HFFc6 (cell line): ENCODE measurements at regions not wholly inside any gene's neighbourhood (a gene's known extent, or its start where the extent isn't known, plus 50 kb on each side); places are given as distances from the start of the nearest gene placed in this dataset.

Experiments used
- DNase-seq: peaks from one replicate; pipeline ENCODE4 v3.0.0-alpha.2; 2018
- H3K27ac Mint-ChIP-seq: 2 replicates; pipeline ENCODE4 v1.8.0; 2020; ENCODE audit warnings: mild to moderate bottlenecking, mixed read lengths
- H3K27me3 Mint-ChIP-seq: 2 replicates; pipeline ENCODE4 v1.8.0; 2021; ENCODE audit warnings: mild to moderate bottlenecking, moderate library complexity, mixed read lengths; ENCODE audit not compliant: insufficient read depth
- H3K36me3 Mint-ChIP-seq: 2 replicates; pipeline ENCODE4 v1.8.0; 2021; ENCODE audit warnings: low read depth, mixed read lengths
- H3K4me1 Mint-ChIP-seq: 2 replicates; pipeline ENCODE4 v1.8.0; 2020; ENCODE audit warnings: low read depth, mixed read lengths
- H3K4me3 Mint-ChIP-seq: 2 replicates; pipeline ENCODE4 v1.8.0; 2020; ENCODE audit warnings: mild to moderate bottlenecking, moderate library complexity, mixed read lengths
- H3K9me3 Mint-ChIP-seq: 2 replicates; pipeline ENCODE4 v1.8.0; 2020; ENCODE audit warnings: mild to moderate bottlenecking, mixed read lengths
- CTCF ChIP-seq: fragments of 200-600 bp; sonication (generic); IDR thresholded peaks from 2 replicates; pipeline ENCODE4 v1.5.0; 2021; ENCODE audit warnings: antibody characterized with exemption, mild to moderate bottlenecking

GRCh38 chr12:74801625-74802024, 264.0 kb downstream of the ATXN7L3B start:
- no peaks in the 10 kb centered on the region for H3K9me3 Mint-ChIP-seq
- peaks cover 3% of the 10 kb centered on the region for H3K27me3 Mint-ChIP-seq
- DNase-seq = no peak
- H3K36me3 Mint-ChIP-seq = no peaks in the 10 kb centered on the region
- no peak overlapping the region for H3K4me3 Mint-ChIP-seq
- H3K4me1 Mint-ChIP-seq = no peaks in the 10 kb centered on the region
- H3K27ac Mint-ChIP-seq = no peak overlapping the region
- no peak for TF ChIP-seq CTCF

GRCh38 chr12:74816398-74817175, 279.0 kb downstream of the ATXN7L3B start:
- no peak for TF ChIP-seq CTCF
- peaks cover 3% of the 10 kb centered on the region; the same call in 1 of the 2 replicates for H3K27me3 Mint-ChIP-seq
- no peak for DNase-seq
- H3K4me3 Mint-ChIP-seq = no peak overlapping the region
- H3K9me3 Mint-ChIP-seq = peaks cover 5% of the 10 kb centered on the region
- H3K27ac Mint-ChIP-seq = no peak overlapping the region
- H3K4me1 Mint-ChIP-seq = no peaks in the 10 kb centered on the region
- no peaks in the 10 kb centered on the region for H3K36me3 Mint-ChIP-seq

DNA sequence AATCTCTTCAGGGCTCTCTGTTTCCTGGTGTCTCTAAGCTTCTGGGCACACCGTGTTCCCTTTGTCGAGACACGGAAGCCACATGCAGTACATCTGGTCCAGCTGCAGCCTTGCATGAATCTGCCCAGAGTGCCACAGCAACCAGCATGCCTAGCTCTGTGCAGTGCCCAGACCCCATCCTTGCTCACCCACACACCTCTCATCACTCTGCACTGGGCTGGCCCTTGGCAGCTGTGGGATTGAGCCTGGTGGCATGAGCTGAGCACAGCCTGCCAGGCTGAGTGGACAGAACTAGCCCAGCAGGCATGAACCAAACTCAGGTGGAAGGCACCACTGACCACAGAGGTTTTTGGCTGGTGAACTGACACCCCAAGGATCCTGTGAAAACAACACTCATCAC, 279.9 kb downstream of the ATXN7L3B start:
- no peak for TF ChIP-seq CTCF
- Mint-ChIP-seq H3K27me3 (peaks cover 3% of the 10 kb centered on the region; the same call in 1 of the 2 replicates), H3K36me3 (no peaks in the 10 kb centered on the region), H3K4me1 (no peaks in the 10 kb centered on the region), H3K27ac (no peak overlapping the region), H3K9me3 (peaks cover 5% of the 10 kb centered on the region), H3K4me3 (no peak overlapping the region)
- DNase-seq = no peak

GRCh38 chr12:74818412-74818811, 280.8 kb downstream of the ATXN7L3B start:
- Mint-ChIP-seq H3K27me3 (peaks cover 3% of the 10 kb centered on the region; the same call in 1 of the 2 replicates), H3K9me3 (peaks cover 5% of the 10 kb centered on the region), H3K4me1 (no peaks in the 10 kb centered on the region), H3K27ac (no peak overlapping the region), H3K4me3 (no peak overlapping the region), H3K36me3 (no peaks in the 10 kb centered on the region)
- TF ChIP-seq CTCF = no peak
- DNase-seq = no peak

DNA sequence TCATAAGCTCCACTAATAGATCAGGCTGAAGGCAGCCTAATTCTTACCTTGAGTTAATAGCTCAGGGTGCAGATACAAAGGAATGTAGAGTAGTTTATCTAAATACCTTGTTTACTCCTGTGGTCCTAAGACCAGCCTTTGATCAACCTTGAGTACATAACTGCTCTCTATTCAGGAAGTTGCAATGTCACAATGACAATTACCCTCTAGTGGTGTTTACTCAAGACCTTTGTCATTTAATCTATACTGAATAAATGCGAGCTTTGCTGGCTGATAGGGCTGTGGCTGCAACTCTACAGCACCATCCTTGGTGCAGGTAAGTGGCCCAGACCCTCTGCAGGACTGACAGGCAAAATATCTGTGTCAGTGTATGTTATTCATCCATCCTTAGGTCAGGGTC, 282.7 kb downstream of the ATXN7L3B start:
- H3K4me1 Mint-ChIP-seq = no peaks in the 10 kb centered on the region
- no peak for DNase-seq
- no peak overlapping the region for H3K27ac Mint-ChIP-seq
- H3K9me3 Mint-ChIP-seq = no peaks in the 10 kb centered on the region
- H3K27me3 Mint-ChIP-seq = peaks cover 3% of the 10 kb centered on the region; the same call in 1 of the 2 replicates
- H3K36me3 Mint-ChIP-seq = no peaks in the 10 kb centered on the region
- H3K4me3 Mint-ChIP-seq = no peak overlapping the region
- TF ChIP-seq CTCF = no peak
